GM19351 (cell line): ENCODE measurements at regions not wholly inside any gene's neighbourhood (a gene's known extent, or its start where the extent isn't known, plus 50 kb on each side); places are given as distances from the start of the nearest gene placed in this dataset.

ENCODE experiments used
- ATAC-seq: cut with Tn5 transposase; IDR thresholded peaks from one replicate; pipeline ENCODE4 v1.9.1; 2021; ENCODE audit warnings: mild to moderate bottlenecking, moderate library complexity; ENCODE audit not compliant: unreplicated experiment

- ATAC-seq, result no peak
These were observed 150.8 kb upstream of the MYCN start for GRCh38 chr2:15789381-15790062.

- ATAC-seq, result no peak
These were observed 150.0 kb upstream of the MYCN start for GRCh38 chr2:15790326-15790725.

GRCh38 chr2:15790838-15791237, 149.5 kb upstream of the MYCN start:
- no peak for ATAC-seq

- no peak for ATAC-seq
These were observed 149.1 kb upstream of the MYCN start for GRCh38 chr2:15791294-15791693.

GRCh38 chr2:15792331-15792730, 148.0 kb upstream of the MYCN start:
- no peak for ATAC-seq

GRCh38 chr2:15793078-15793913, 147.1 kb upstream of the MYCN start:
- ATAC-seq, result no peak

GRCh38 chr2:15793978-15794377, 146.4 kb upstream of the MYCN start:
- ATAC-seq, result no peak

GRCh38 chr2:15794608-15795134, 145.7 kb upstream of the MYCN start:
- no peak for ATAC-seq

GRCh38 chr2:15795426-15795825, 144.9 kb upstream of the MYCN start:
- no peak for ATAC-seq

GRCh38 chr2:15796167-15796942, 144.0 kb upstream of the MYCN start:
- no peak for ATAC-seq

- no peak for ATAC-seq
These were observed 143.0 kb upstream of the MYCN start for GRCh38 chr2:15797231-15797938.

- ATAC-seq, result no peak
These were observed 142.4 kb upstream of the MYCN start for GRCh38 chr2:15797939-15798281.

- no peak for ATAC-seq
These were observed 141.5 kb upstream of the MYCN start for GRCh38 chr2:15798701-15799431.

GRCh38 chr2:15799432-15799827, 140.9 kb upstream of the MYCN start:
- ATAC-seq, result peak; percentile 73

- ATAC-seq, result no peak
These were observed 139.6 kb upstream of the MYCN start for GRCh38 chr2:15800495-15801329.

- no peak for ATAC-seq
These were observed 138.9 kb upstream of the MYCN start for GRCh38 chr2:15801439-15801838.

GRCh38 chr2:15801904-15802303, 138.4 kb upstream of the MYCN start:
- ATAC-seq, result no peak

GRCh38 chr2:15802657-15803542, 137.4 kb upstream of the MYCN start:
- no peak for ATAC-seq
